ENCODE measurements at regions not wholly inside any gene's neighbourhood (a gene's known extent, or its start where the extent isn't known, plus 50 kb on each side); places are given as distances from the start of the nearest gene placed in this dataset.

DNA sequence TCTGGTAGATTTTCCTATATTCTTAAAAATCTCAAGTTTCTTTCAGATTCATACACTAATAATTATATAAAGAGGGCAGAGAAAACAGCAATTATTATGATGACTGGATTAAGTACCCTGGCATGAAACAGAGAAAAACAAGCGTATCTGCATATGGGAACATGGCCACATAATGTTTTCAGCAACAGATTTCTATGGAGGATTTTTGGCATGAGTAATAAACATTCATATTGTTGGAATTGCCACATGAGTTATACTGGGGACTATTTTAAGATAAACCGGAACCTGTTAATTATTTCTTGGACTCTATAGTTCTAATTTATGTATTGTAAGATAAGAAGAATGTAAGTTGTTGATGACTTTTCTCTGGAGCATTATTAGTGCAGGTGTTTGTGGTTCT is 112.7 kb downstream of the OXSM start:
- Histone ChIP-seq H3K79me2 (ENCODE audit: control insufficient read depth in 1 of 2, insufficient read depth in 2 of 2, low read length in 2 of 2) (no peaks in the 10 kb centered on the region), H2AK5ac (ENCODE audit: low read depth, low read length) (no peak overlapping the region), H2BK120ac (replicated peaks; ENCODE audit: low read depth, low read length) (no peak overlapping the region), H3K18ac (ENCODE audit: extremely low read depth, low read length) (no peak overlapping the region), H4K5ac (ENCODE audit: insufficient read length, low read depth, low read length) (no peak overlapping the region), H3K14ac (ENCODE audit: insufficient read length) (no peak overlapping the region), H3K4me2 (ENCODE audit: insufficient read depth in 1 of 2, low read depth in 2 of 2, low read length in 2 of 2) (no peak overlapping the region), H3K4ac (replicated peaks; ENCODE audit: insufficient read length, low read depth, low read length) (no peak overlapping the region), H2BK20ac (ENCODE audit: low read length) (no peak overlapping the region), H3K4me1 (replicated peaks in 1 of 4; ENCODE audit: control insufficient read depth in 3 of 4, insufficient read depth in 4 of 4, low read length in 3 of 4) (peaks cover 0 to 9% (median 0%) of the 10 kb centered on the region in 4 experiments; a peak in 1 of 7 replicates), H3K23ac (ENCODE audit: insufficient read length) (no peak overlapping the region), H3K9ac (replicated peaks in 1 of 4; ENCODE audit: extremely low read depth in 1 of 4, low read depth in 3 of 4, low read length in 3 of 4) (no peak overlapping the region), H2BK12ac (ENCODE audit: low read depth, low read length) (no peak overlapping the region), H3K9me3 (ENCODE audit: insufficient read depth in 2 of 2, low read depth in 1 of 2, low read length in 1 of 2) (no peaks in the 10 kb centered on the region), H4K91ac (replicated peaks; ENCODE audit: insufficient read length, low read length) (no peak overlapping the region), H3K23me2 (ENCODE audit: low read depth, low read length) (no peaks in the 10 kb centered on the region; the same call in 1 of the 2 replicates), H3K4me3 (ENCODE audit: extremely low read depth in 1 of 4, insufficient read depth in 2 of 4, low read depth in 3 of 4, low read length in 4 of 4) (no peak overlapping the region), H3K56ac (replicated peaks; ENCODE audit: insufficient read length, low read depth, low read length) (no peak overlapping the region), H3K79me1 (ENCODE audit: low read depth, low read length) (no peaks in the 10 kb centered on the region), H2BK15ac (ENCODE audit: low read length) (no peak overlapping the region), H2BK5ac (ENCODE audit: low read depth, low read length) (no peak overlapping the region), H4K20me1 (replicated peaks in 1 of 2; ENCODE audit: control insufficient read depth in 1 of 2, insufficient read depth in 2 of 2, low read length in 2 of 2) (no peaks in the 10 kb centered on the region), H4K8ac (ENCODE audit: extremely low read depth, insufficient read depth, low read length) (no peak overlapping the region), H3K36me3 (ENCODE audit: control insufficient read depth in 2 of 4, insufficient read depth in 4 of 4, low read length in 3 of 4) (no peaks in the 10 kb centered on the region), H2AFZ (ENCODE audit: low read length) (no peak overlapping the region), H3K27me3 (replicated peaks in 1 of 4; ENCODE audit: control insufficient read depth in 3 of 4, extremely low read depth in 1 of 4, insufficient read depth in 3 of 4, low read length in 3 of 4) (no peaks in the 10 kb centered on the region), H3K27ac (ENCODE audit: low read depth, low read length) (no peak overlapping the region)
- ChIA-PET POLR2A (ENCODE audit: partially characterized antibody) (interaction anchor here (0.5 kb wide), 1 partner anchor 286 kb away, joined by 3 read pairs; no protein-coding TSS in a partner anchor), CTCF (ENCODE audit: partially characterized antibody) (interaction anchor here (2.1 to 3.8 kb wide), 2 partner anchors 60 to 216 kb away, joined by 5 to 30 read pairs; no protein-coding TSS in a partner anchor)
- TF ChIP-seq SP1 (IDR thresholded peaks at IDR 0.05; ENCODE audit: low read depth, low read length) (no peak), MAX (IDR thresholded peaks at IDR 0.05) (no peak), BCL11A (IDR thresholded peaks at IDR 0.05; ENCODE audit: low read depth in 2 of 2, low read length in 2 of 2) (no peak)
- no peak for FAIRE-seq
- WGBS, 2 experiments (ENCODE audit: extremely low coverage in 1 of 2, insufficient coverage in 1 of 2, insufficient read length in 1 of 2, insufficient replicate concordance in 2 of 2, low coverage in 1 of 2, low lambda C conversion rate in 2 of 2, missing lambda C conversion rate in 1 of 2), result 95% methylated on average over 2 of the region's 2 CpGs; no CpG with 5 or more reads in 1 of the 2 experiments
- no peak for DNase-seq (ENCODE audit: low read depth in 1 of 2, low spot score in 2 of 2)
